Head of caudate nucleus (tissue), 42 donors: ENCODE measurements at regions not wholly inside any gene's neighbourhood (a gene's known extent, or its start where the extent isn't known, plus 50 kb on each side); places are given as distances from the start of the nearest gene placed in this dataset.
A peak's percentile ranks its signal among the peaks of the same experiment; 100 is the strongest.
"Not testable (repeated sequence)": the region's sequence is repeated elsewhere in the genome, so short reads cannot be mapped to it uniquely, and the experiment has no call there.

ENCODE experiments used
- DNase-seq, 42 donors: peaks; one replicate each; pipeline versions ENCODE4 v3.0.0 to v3.0.0-alpha.2; 2020 to 2021; ENCODE audit warnings: mixed read lengths in 7 of 42
- intact Hi-C: fragments of 100-400 bp; cut with DNase I; formaldehyde crosslinking; loops from one replicate; pipeline ENCODE4 v1.15.0; 2022

DNA sequence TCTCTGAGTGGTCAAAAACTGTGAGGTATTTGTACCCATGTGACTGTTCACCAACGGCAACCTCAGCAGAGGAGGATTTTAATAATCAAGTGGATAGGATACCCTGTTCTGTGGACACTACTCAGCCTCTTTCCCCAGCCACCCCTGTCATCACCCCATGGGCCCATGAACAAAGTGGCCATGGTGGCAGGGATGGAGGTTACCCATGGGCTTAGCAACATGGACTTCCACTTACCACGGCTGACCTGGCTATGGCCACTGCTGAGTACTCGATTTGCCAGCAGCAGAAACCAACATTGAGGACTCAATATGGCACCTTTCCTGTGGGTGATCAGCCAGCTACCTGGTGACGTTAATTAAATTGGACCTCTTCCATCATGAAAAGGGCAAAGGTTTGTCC, 1782.7 kb downstream of the PLA2G4A start:
- DNase-seq: no peak
- intact Hi-C loops: no loop called here

DNA sequence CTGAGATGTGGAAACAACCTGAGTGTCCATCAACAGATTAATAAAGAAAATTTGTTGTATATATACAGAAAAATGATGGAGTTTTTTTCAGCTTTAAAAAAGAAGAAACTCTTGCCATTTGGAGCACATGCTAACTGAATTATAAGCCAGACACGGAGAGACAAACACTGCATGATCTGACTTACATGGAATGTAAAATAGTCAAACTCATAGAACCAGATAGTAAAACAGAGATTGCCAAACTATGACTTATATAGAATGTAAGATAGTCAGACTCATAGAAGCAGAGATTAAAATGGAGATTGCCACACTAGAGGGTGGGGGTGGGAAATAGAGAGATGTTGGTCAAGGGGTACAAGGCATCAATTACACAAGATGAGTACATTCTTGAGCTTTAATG, 1786.6 kb downstream of the PLA2G4A start:
- intact Hi-C loops: no loop called here
- no peak for DNase-seq

DNA sequence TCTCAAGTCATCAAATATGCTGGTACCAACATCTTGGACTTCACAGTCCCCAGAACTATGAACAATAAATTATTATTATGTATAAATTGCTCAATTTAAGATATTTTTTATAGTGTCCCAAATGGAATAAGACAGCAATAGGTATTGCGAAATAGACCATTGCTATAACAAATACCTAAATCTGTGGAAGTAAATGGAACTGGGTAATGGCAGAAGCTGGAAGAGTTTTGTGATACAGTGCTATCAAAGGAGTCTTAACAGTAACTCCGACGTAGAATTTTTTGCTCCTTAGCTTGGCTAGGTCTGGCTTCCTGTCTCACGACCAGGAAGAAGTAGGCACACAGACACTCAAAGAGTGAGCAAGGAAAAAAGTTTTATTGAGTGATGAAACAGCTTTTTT, 1791.5 kb downstream of the PLA2G4A start:
- intact Hi-C loops: no loop called here
- no peak for DNase-seq

DNA sequence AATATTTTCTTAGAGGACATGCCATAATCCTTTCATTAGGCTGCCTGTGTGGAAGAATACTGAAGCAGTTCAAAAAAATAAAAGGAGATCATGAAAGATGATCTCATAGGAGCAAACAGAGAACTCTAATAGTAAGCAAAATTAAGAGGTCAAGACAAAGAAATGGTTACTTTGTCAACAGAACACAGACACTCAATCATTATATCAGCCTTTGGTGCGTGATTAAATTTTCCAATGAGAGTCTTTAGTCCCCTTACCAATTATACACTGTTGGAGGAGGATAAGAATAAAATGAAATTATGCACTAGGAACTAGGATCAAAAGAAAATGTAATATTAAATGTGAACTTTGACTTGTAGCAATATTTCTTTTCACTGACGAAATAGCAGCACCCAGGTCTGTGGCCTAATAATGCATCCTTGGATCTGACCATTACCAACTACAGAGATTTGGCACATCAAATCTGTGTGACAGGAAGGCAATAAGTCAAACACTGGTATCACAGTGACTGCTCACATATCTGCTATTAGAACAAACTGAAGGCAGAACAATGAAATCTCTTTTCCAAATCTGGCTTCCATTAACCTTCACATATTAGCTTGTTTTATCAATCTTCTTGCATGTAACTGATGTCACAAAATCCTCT, 1812.9 kb downstream of the PLA2G4A start:
- intact Hi-C loops: no loop called here
- no peak for DNase-seq

DNA sequence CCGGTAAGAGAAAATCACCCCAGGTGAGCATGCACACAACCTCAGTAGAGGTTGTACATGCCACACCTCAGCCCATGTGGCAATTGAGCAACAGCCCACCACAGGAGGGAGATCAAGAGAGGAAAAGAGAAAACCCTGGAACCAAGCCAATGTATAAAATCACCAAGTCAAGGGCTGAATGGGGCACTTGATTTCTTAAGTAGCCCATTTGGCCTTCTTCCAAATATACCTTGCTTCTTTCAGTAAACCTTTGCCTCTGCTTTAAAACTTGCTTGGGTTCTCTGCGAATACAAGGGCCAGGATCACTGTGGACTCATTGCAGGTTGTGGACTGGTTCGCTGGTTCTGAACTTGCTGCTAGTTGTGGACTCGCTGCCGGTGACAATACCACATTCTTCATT, 1814.0 kb downstream of the PLA2G4A start:
- DNase-seq: no peak
- intact Hi-C loops: no loop called here

DNA sequence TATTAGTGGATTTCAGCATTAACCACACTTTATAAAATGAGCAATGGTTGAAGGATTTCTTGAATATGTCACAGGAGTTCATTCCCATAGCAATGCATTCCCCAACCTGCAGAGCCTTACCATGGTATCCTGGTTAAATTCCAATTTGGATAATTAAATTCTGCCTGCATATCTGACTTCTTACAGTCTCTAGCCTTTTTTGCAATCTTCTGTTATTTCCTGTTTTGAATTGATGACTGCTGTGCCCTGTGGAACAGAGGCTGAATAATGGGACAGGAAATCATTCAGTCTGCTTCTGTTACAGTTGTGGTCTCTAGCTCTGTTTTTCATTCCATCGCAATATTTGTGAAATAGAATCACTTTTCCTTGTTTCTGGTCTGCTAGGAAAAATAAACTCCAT, 1823.9 kb downstream of the PLA2G4A start:
- intact Hi-C loops: no loop called here
- DNase-seq: no peak

DNA sequence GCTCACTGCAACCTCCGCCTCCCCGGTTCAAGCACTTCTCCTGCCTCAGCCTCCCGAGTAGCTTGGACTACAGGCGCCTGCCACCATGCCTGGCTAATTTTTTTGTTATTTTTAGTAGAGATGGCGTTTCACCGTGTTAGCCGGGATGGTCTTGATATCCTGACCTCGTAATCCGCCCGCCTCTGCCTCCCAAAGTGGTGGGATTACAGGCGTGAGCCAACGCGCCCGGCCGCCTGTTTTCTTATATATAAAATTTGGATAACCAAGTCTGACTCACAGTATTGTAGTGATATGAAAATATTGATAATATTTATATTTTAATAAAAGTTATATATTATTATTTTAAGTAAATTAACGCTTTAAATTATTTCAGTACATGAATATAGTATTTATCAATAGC, 1821.7 kb downstream of the BRINP3 start:
- intact Hi-C loops, DNase-seq: not testable (repeated sequence)

DNA sequence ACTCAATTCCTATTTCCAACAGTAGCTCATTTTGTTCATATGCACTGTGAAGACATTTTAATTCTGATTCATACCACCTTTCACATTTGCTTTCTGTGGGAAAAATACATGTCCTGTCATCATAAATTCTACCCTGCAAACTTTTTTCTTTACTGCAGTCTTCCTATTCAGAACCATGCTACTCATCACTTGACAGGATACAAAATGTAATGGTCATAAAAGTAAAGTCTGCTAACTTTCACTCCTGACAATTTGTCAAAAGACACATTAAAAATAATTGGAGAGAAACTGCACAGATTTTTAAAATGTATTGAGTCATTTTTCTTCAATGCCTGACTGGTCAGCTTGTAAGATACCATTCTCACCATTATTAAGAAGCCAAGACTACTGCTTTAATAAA, 1817.1 kb downstream of the BRINP3 start:
- intact Hi-C loops: no loop called here
- no peak for DNase-seq

DNA sequence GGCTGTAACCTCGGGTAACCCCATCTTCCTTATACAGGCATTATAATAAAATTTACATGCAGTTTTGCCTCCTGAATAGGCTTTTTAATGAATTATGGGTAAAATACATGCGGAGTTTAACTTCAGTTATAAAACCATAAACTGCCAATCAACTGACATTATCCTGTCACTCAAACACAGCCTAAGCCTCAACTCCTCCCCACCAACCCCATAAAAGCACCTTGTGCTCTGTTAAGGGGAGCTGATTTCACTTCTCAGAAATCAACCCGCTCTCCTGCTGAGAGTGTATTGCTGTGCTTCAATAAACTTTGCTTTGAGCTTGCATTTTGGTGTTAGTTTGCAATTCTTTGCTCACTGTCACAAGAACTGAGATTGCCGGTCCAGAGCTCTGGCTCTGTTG, 1812.2 kb downstream of the BRINP3 start:
- intact Hi-C loops: no loop called here

DNA sequence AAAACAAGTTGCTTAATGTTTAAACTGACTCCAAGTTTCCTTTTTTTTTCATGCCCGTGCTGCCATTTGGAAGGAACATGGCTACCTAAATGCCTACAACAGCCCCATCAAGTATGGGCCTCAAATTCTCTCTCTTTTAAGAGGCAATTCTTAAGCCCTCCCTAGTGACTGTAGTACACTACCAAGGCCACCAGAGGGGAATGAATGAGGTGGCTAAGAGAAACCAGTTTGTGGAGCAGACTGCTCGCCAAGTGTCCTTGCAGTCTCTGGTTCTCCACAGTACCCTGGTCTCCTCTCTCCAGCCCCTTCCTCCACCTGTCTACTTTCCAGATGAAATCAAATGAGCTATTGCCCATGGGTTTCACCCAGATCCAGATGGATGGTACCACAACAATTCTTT, 1809.6 kb downstream of the BRINP3 start:
- no peak for DNase-seq
- intact Hi-C loops: no loop called here

More for the DNA sequence above, 1812.2 kb downstream of the BRINP3 start:
- no peak for DNase-seq

DNA sequence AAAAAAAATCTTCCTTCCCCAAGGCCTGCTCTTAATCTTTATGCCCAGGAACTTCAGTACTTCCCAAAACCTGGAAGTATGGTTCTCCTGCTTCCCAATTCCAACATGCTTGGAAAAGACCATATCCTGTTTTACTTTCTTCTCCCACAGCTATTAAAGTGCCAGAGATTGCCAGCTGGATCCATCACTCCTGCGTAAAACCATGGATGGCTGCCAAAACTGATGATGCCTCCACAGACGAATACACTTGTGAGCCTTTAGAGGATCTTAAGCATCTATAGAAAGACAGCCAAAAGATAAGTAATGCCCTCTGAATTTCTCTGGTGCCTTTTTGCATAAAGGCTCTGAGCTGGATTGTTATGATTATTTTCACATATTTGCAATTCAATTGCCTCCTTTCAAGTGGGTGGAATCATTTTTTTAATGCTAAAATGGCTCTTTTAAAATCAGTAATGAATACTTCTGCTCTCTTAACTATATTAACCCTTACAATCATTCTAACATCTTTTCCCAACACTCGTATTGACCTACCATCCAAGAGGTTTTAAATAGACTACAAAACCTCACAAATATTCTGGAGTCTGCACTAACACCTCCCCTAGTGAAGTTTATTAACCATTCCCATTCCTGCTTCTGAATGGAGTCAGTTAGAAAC, 1807.8 kb downstream of the BRINP3 start:
- DNase-seq: peak in 14 of 42 donors; percentile 4 to 54 (median 16)
- intact Hi-C loops: no loop called here

DNA sequence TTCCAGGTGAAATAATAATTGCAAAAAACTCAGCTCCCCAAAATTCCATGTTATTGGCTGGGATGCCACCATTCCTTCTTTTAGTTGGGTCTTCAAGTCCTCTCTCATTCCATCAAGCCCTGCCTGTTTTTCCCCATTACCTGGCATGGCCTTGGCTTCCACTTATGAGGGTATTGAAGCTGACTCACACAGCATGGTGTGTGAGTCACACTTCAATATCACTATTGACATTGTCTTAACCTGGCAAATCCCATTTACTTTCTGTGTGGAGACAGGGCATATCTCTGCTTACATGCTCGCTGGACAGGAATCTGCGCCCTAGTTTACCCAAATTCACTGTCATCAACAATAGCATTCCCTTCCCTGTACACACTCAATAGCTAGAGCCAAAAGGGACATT, 1806.8 kb downstream of the BRINP3 start:
- DNase-seq: peak in 1 of 42 donors; percentile 8
- intact Hi-C loops: no loop called here

DNA sequence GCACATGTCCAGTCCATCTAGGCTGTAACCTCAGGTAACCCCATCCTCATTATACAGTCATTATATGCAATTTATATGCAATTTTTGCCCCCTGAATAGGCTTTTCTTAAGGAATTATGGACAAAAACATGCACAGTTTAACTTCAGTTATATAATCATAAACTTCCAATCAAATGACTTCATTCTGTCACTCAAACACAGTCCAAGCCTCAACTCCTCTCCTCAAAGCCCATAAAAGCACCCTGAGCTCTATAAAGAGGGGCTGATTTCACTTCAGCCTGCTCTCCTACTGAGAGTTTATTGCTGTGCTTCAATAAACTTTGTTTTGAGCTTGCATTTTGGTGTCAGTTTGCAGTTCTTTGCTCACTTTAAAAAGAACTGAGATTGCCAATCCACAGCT, 1805.5 kb downstream of the BRINP3 start:
- DNase-seq: no peak
- intact Hi-C loops: no loop called here

DNA sequence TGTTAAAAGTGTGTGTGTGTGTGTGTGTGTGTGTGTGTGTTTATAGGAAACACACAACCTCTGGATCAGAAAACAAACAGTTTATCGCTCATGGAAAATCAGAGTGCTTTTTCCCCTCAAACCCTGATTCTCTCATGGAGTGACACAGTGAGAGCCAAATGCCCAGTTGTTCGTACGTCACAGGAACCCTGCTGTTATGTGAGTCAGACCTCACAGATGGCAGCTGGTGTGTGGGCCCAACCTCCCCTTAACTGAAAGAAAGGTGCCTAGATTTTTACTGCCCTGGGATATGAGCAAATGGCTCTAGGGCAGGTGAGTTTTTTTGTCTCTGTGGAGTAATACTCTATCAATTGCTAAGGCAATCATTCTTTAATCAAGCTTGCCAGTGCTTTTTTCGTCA, 1788.1 kb downstream of the BRINP3 start:
- intact Hi-C loops: no loop called here
- no peak for DNase-seq

DNA sequence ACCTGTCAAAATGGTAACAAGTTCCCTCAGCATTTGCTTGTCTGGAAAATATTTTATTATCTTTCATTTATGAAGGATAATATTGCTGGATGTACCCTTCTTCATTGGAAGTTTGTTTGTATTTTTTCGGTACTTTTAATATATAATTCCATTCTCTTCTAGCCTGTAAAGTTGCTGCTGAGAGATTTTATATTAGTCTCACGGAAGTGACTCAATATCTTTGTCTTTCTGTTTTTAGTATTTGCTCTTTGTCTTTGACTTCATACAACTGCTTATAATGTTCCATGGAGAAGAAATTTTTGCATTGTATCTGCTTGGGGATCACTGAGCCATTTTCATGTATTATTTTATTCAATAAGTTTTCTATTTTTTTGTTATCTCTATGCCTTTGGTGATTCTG, 1777.5 kb downstream of the BRINP3 start:
- no peak for DNase-seq
- intact Hi-C loops: no loop called here

DNA sequence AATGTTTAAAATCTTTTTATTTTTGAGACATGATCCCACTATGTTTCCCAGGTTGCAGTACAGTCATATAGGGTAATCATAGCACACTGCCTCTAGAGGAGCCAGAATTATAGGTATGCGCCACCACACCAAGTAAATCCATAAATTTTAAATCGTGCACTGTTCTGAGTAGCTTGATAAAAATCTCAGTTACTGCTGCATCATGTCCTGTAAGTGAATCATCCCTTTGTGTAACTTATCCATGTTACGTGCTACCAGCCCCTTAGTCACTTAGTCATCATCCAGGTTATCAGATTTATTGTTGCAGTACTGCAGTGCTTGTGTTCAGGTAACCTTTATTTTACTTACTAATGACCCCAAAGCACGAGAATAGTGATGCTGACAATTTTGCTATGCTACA, 1770.9 kb downstream of the BRINP3 start:
- intact Hi-C loops: no loop called here
- DNase-seq: no peak

DNA sequence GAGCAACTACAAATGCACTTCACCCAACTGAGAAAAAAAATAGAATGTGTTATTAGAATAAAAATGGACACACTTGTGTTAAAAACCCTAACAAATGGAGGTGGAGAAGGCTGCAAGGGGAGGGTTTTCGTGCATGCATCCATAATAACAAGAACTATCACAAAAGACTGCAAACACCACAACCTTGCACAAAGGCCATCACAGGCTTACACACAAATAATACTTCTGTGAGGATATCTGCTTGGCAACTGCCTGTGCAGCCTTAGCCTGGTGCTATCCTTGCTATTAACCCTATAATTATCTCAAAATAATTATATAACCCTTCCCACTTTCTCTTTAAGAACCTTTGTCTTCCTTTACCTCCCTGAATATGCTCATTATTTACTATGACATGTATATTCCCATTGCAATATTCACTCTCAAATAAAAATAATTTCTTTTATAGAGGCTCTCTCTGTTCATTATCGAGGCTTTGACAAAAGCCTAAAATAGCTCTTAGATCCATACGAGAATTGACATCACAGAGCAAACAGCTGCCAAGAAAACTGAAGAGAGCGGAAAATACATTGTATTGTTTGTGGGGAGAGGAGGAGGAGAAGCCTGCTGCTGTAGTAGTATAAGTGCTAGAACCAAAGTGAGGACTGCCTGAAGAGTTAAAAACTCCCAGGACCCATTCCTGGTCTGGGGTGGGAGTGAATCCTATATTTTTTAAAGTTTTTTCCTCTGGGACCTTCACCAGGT, 1768.7 kb downstream of the BRINP3 start:
- DNase-seq: no peak
- intact Hi-C loops: no loop called here

DNA sequence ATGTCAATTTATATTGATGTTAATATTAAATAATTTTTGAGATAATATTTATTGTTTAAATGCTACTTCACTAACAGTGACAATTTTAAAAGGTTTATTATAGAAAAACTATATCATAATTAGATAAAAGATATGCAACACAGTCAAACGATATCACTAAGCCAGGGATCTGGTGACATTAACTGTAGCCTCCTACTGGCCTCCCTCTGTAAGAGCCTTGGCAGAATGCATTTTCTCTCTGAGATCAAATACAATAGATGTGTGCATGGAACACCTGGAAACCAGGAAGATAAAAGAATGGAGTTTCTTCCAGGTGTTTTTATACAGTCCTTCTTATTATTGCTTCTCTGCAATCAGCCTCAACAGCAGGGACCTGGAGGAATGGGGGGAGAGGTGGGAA, 1762.1 kb downstream of the BRINP3 start:
- DNase-seq: no peak
- intact Hi-C loops: no loop called here

DNA sequence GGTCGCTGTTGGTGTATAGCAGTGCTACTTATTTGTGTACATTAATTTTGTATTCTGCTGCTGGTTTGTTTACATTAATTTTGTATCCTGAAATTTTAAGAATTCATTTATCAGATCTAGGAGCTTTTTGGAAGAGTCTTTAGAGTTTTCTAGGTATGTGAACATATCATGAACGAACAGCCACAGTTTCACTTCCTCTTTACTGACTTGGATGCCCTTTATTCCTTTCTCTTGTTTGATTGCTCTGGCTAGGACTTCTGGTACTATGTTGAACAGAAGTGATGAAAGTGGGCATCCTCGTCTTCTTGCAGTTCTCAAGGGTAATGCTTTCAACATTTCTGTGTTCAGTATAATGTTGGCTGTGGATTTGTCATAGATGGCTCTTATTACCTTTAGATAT, 1757.9 kb downstream of the BRINP3 start:
- intact Hi-C loops: no loop called here
- no peak for DNase-seq

DNA sequence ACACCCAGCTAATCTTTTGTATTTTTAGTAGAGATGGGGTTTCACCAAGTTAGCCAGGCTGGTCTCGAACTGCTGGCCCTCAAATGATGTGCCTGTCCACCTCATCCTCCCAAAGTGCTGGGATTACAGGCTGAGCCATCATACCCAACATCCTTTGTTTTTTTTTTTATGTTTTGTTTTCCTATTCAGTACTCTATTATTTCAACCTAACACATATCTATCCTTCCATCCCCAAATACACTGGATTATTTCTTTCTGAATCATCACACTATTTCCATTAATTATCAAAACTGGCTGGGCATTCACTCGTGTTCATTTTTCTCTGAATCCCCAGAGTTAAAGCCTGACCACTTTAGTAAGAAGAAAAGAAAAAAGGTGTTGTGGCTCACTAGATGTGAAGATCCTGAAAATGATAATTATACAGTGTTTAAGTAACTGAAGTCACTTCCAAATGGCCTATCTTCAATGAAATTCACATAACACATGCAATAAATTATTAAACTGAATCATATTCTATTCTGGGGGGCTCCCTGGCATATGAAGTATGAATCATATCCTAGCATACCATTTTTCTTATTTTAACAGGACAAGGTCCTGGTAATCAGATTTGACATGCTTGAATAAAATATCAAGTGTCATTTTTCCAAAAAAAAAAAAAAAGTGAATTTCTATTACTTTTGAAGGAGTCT, 1754.2 kb downstream of the BRINP3 start:
- DNase-seq: no peak
- intact Hi-C loops: no loop called here
